HUES48 (cell line): ENCODE measurements at regions not wholly inside any gene's neighbourhood (a gene's known extent, or its start where the extent isn't known, plus 50 kb on each side); places are given as distances from the start of the nearest gene placed in this dataset.

Source experiments
- H3K27ac ChIP-seq: one replicate; pipeline ENCODE4 v1.7.0; 2013; ENCODE audit warnings: low read depth, low read length, inconsistent platforms
- H3K27me3 ChIP-seq: 2 replicates; pipeline ENCODE4 v1.6.1; 2013; ENCODE audit warnings: mild to moderate bottlenecking, low read length; ENCODE audit not compliant: control insufficient read depth, insufficient read depth
- H3K36me3 ChIP-seq: 2 replicates; pipeline ENCODE4 v1.6.1; 2013; ENCODE audit warnings: low read length; ENCODE audit not compliant: control insufficient read depth, insufficient read depth
- H3K4me1 ChIP-seq: 2 replicates; pipeline ENCODE4 v1.6.1; 2013; ENCODE audit warnings: mild to moderate bottlenecking, low read length; ENCODE audit not compliant: control insufficient read depth, insufficient read depth
- H3K4me3 ChIP-seq: 2 replicates; pipeline ENCODE4 v1.5.1; 2013; ENCODE audit warnings: mild to moderate bottlenecking, low read depth, low read length
- H3K9ac ChIP-seq: 2 replicates; pipeline ENCODE4 v1.6.1; 2013; ENCODE audit warnings: mild to moderate bottlenecking, low read depth, low read length, moderate library complexity
- H3K9me3 ChIP-seq: 2 replicates; pipeline ENCODE4 v1.6.1; 2013; ENCODE audit warnings: low read length; ENCODE audit not compliant: control insufficient read depth, insufficient read depth

- Histone ChIP-seq H3K4me1 (peaks cover 12% of the 10 kb centered on the region), H3K27me3 (no peaks in the 10 kb centered on the region), H3K27ac (no peak overlapping the region), H3K9me3 (no peaks in the 10 kb centered on the region), H3K9ac (no peak overlapping the region), H3K36me3 (no peaks in the 10 kb centered on the region), H3K4me3 (no peak overlapping the region)
Measured at GRCh38 chr1:208298593-208299269, 54.5 kb upstream of the PLXNA2 start.

GRCh38 chr1:208300084-208300770 lies 56.0 kb upstream of the PLXNA2 start:
- no peak overlapping the region for H3K27ac ChIP-seq
- H3K4me1 ChIP-seq, result peaks cover 14% of the 10 kb centered on the region
- no peak overlapping the region for H3K9ac ChIP-seq
- no peaks in the 10 kb centered on the region for H3K9me3 ChIP-seq
- H3K27me3 ChIP-seq, result no peaks in the 10 kb centered on the region
- H3K4me3 ChIP-seq, result no peak overlapping the region
- H3K36me3 ChIP-seq, result no peaks in the 10 kb centered on the region

GRCh38 chr1:208302699-208303238 lies 58.6 kb upstream of the PLXNA2 start:
- Histone ChIP-seq H3K27ac (no peak overlapping the region), H3K9me3 (no peaks in the 10 kb centered on the region), H3K27me3 (no peaks in the 10 kb centered on the region), H3K4me3 (no peak overlapping the region), H3K4me1 (peaks cover 14% of the 10 kb centered on the region), H3K36me3 (no peaks in the 10 kb centered on the region), H3K9ac (no peak overlapping the region)

DNA sequence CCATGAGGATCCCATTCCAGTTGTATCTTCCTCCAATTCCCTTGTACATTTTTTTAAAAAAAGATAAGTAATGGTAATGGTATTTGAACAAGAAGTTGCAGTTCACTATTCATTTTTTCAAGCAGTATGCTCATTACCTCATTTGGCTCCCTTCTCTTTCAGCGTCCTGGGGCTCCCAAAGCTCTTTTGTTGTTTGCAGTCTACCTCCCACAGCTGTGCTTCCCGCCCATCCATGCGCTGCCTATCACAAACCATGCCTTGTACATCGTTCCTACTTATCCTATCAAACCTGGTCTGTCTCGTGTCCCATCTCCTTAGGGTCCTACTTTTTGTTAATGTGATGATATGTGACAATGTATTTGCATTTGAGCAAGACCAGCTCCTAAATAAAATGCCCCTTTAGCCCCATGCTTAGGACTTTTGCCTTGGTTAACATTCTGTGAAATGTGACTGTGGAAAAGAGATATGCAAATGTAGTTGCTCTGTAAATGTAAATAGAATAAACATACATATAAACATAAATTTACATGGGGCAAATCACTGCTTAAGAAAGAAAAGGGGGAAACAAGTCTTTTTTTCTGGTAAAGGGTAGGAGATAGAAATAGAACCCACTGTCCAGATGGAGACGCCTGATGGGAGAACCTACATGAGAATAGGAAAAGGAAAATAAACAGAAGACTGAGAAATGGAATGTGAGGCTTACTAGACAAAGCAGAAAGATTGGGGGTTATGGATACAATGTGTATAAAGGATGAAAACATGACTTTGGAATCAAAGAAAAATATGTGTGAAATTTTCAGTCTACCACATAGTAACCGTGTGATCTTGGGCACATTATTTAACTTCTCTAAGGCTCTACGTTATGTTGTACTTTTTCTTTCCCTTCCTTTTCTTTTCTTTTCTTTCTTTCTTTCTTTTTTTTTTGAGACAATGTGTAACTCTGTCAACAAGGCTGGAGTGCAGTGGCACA lies 59.8 kb upstream of the PLXNA2 start:
- Histone ChIP-seq H3K9me3 (no peaks in the 10 kb centered on the region), H3K4me3 (no peak overlapping the region), H3K9ac (no peak overlapping the region), H3K27me3 (no peaks in the 10 kb centered on the region), H3K4me1 (peaks cover 5% of the 10 kb centered on the region), H3K27ac (no peak overlapping the region), H3K36me3 (no peaks in the 10 kb centered on the region)

GRCh38 chr1:208308221-208308620 lies 64.0 kb upstream of the PLXNA2 start:
- no peak overlapping the region for H3K27ac ChIP-seq
- no peaks in the 10 kb centered on the region for H3K27me3 ChIP-seq
- no peak overlapping the region for H3K9ac ChIP-seq
- peaks cover 5% of the 10 kb centered on the region for H3K4me1 ChIP-seq
- H3K4me3 ChIP-seq, result no peak overlapping the region
- H3K36me3 ChIP-seq, result no peaks in the 10 kb centered on the region
- H3K9me3 ChIP-seq, result no peaks in the 10 kb centered on the region

DNA sequence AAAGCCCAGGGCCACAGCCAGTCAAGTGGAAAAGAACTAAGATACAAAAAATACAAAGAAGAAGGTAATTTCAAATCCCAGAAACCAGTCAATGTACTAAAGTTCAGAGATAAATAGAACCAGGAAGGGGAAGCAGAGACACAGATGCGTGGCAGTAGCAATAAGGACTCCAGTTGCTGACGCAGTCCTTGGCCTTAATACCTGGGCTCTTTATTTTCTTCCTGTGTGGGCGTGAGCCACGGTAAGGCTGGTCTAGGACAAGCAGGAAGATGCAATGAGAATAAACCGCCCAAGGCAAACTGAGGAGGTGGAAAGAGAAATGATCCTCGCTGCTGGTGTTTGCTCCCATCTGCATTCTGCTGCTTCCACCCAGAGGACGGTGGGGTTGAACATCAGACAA lies 65.6 kb upstream of the PLXNA2 start:
- Histone ChIP-seq H3K27me3 (no peaks in the 10 kb centered on the region), H3K36me3 (no peaks in the 10 kb centered on the region), H3K4me1 (no peaks in the 10 kb centered on the region)

GRCh38 chr1:208312706-208313105 lies 68.5 kb upstream of the PLXNA2 start:
- Histone ChIP-seq H3K4me1 (no peaks in the 10 kb centered on the region), H3K27me3 (no peaks in the 10 kb centered on the region), H3K27ac (no peak overlapping the region), H3K9me3 (no peaks in the 10 kb centered on the region), H3K36me3 (no peaks in the 10 kb centered on the region), H3K4me3 (no peak overlapping the region), H3K9ac (no peak overlapping the region)

More for the DNA sequence above, 65.6 kb upstream of the PLXNA2 start:
- Histone ChIP-seq H3K9me3 (no peaks in the 10 kb centered on the region), H3K4me3 (no peak overlapping the region), H3K27ac (no peak overlapping the region), H3K9ac (no peak overlapping the region)

DNA sequence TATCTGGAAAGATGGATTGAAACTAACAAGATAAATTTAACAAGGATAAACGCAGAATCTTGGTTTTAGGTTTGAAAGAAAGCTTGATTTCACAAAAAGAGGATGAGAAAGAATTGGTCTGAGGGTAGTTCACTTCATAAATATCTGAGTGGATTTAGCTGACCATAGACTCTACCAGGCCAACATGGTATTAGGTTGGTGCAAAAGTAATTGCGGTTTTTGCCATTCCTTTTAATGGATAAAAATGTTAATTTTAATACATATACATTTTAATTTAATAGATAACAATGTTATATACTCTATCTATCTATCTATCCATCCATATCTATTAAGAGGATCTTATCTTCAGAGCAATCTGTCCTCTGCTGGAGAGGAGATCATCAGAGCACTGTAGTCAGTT lies 70.2 kb upstream of the PLXNA2 start:
- H3K27me3 ChIP-seq, result no peaks in the 10 kb centered on the region

GRCh38 chr1:208318150-208318734 lies 74.1 kb upstream of the PLXNA2 start:
- Histone ChIP-seq H3K27ac (no peak overlapping the region), H3K4me3 (no peak overlapping the region), H3K9ac (no peak overlapping the region), H3K9me3 (no peaks in the 10 kb centered on the region), H3K4me1 (no peaks in the 10 kb centered on the region), H3K27me3 (no peaks in the 10 kb centered on the region), H3K36me3 (no peaks in the 10 kb centered on the region)

More for the DNA sequence above, 70.2 kb upstream of the PLXNA2 start:
- Histone ChIP-seq H3K4me3 (no peak overlapping the region), H3K9ac (no peak overlapping the region), H3K4me1 (no peaks in the 10 kb centered on the region), H3K36me3 (no peaks in the 10 kb centered on the region), H3K9me3 (no peaks in the 10 kb centered on the region), H3K27ac (no peak overlapping the region)

DNA sequence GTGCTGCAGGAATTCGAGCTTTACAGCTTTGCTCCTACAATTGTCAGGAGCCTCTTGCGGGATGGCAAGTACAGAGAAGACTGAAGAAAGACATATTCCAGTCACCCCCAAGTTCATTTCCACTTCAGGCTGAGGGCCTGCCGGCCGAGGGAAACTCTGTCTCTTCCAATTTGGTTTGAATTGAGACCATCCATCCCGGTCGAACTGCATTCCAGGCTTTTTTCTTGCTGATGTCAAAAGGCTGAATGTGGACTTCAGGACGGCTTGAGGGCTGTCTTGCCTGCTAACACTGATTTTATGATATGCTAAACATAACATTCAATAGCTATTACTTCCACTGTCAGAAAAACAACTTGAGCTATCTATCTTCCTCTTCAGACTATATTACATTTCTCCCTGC lies 79.8 kb upstream of the PLXNA2 start:
- Histone ChIP-seq H3K27me3 (no peaks in the 10 kb centered on the region), H3K9me3 (no peaks in the 10 kb centered on the region), H3K4me1 (peaks cover 5% of the 10 kb centered on the region; the same call in 1 of the 2 replicates), H3K27ac (no peak overlapping the region), H3K9ac (no peak overlapping the region), H3K4me3 (no peak overlapping the region), H3K36me3 (no peaks in the 10 kb centered on the region)
